Transverse colon (tissue), 4 donors: ENCODE measurements at regions not wholly inside any gene's neighbourhood (a gene's known extent, or its start where the extent isn't known, plus 50 kb on each side); places are given as distances from the start of the nearest gene placed in this dataset.

Experiments used
- DNase-seq: peaks from one replicate; pipeline ENCODE4 v3.0.0-alpha.2; 2019
- H3K27ac ChIP-seq, 4 donors: fragments of 200-600 bp; sonication (generic); 2 replicates each; pipeline ENCODE4 v1.5.1; 2016 to 2018; ENCODE audit warnings: inconsistent platforms in 4 of 4
- H3K27me3 ChIP-seq: fragments of 200-600 bp; sonication (generic); 2 replicates; pipeline ENCODE4 v1.5.1; 2017; ENCODE audit warnings: inconsistent platforms
- H3K36me3 ChIP-seq, 4 donors: fragments of 200-600 bp; sonication (generic); 2 replicates each; pipeline ENCODE4 v1.5.1; 2017 to 2019; ENCODE audit warnings: inconsistent platforms in 4 of 4
- H3K4me1 ChIP-seq, 4 donors: fragments of 200-600 bp; sonication (generic); 2 replicates each; pipeline ENCODE4 v1.5.1; 2017 to 2020; ENCODE audit warnings: inconsistent platforms in 4 of 4
- H3K4me3 ChIP-seq, 4 donors: fragments of 200-600 bp; sonication (generic); 1 replicate in 1 of 4; 2 replicates in 3 of 4; pipeline versions ENCODE4 v1.5.1 to v1.6.1; 2017 to 2019; ENCODE audit warnings: inconsistent platforms in 4 of 4
- H3K9me3 ChIP-seq, 2 donors: fragments of 200-600 bp; sonication (generic); 2 replicates each; pipeline ENCODE4 v1.5.1; 2017 to 2019; ENCODE audit warnings: inconsistent platforms in 2 of 2
- EP300 ChIP-seq: sonication (generic); formaldehyde crosslinking; IDR thresholded peaks from one replicate; pipeline ENCODE4 v1.6.1; 2017; ENCODE audit warnings: antibody characterized with exemption, low read depth
- POLR2A ChIP-seq: fragments of 450-650 bp; IDR thresholded peaks from one replicate; pipeline ENCODE4 v1.6.1; 2016; ENCODE audit warnings: antibody characterized with exemption, mild to moderate bottlenecking, moderate library complexity
- POLR2AphosphoS5 ChIP-seq, 3 donors: sonication (generic); formaldehyde crosslinking; IDR thresholded peaks; one replicate each; pipeline ENCODE4 v1.6.1; 2016; ENCODE audit warnings: antibody characterized with exemption in 3 of 3
- WGBS, 2 donors: methylation state at CpG; one replicate each; pipeline ENCODE4 v1.1.5; 2018; ENCODE audit warnings: low coverage in 1 of 2; 5-methylcytosine and 5-hydroxymethylcytosine counted together
- in situ Hi-C, 4 donors: fragments of 200-750 bp; cut with MboI; loops; one replicate each; pipeline versions ENCODE4 v1.15.0 to v1.15.1; 2017; ENCODE audit warnings: low sequenced_read_pairs in 3 of 4, low pct_ligation_motif_present in 1 of 4, low pct_unique_long_range_greater_than_20kb in 1 of 4
- intact Hi-C: fragments of 100-400 bp; cut with DNase I; formaldehyde crosslinking; loops from one replicate; pipeline ENCODE4 v1.15.1; 2023; ENCODE audit warnings: low total_unique reads
- TF ChIP-seq, protein P1 (sequence below), 5 experiments: fragments of 200-600 bp in 3 of 5; fragments of 450-650 bp in 2 of 5; sonication (generic) in 3 of 5; IDR thresholded peaks; 1 replicate in 2 of 5; 2 replicates in 3 of 5; pipeline ENCODE4 v1.5.1; 2016 to 2017; ENCODE audit warnings: antibody characterized with exemption in 5 of 5, inconsistent platforms in 3 of 5, mild to moderate bottlenecking in 2 of 5, moderate library complexity in 1 of 5

DNA sequence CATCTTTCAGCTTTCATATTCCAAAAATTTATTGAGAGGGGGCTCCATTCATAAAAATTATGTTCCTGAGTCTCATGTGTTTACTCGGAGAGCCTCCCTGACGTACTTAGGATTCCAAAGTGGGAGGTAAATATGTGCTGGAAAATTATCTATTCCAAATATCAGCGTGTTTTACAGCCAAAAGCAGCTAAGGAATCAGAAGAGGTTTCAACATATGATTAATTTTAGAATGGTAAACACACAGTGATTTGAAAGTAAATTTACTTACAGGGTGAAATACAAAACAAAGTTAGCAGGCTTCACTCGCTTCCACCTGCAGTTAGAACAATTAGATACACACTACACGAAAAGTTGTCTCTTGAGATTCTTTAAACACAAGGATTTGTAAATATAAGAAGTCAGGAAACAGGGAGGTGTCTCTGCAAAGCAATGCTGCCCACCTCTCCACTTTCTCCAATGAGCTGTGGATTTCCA, 313.8 kb upstream of the NBEA start:
- H3K4me1 ChIP-seq: no peaks in the 10 kb centered on the region
- in situ Hi-C loops: no loop called here
- DNase-seq: no peak
- H3K36me3 ChIP-seq: no peaks in the 10 kb centered on the region
- no peak overlapping the region for H3K4me3 ChIP-seq
- WGBS, 2 donors: 39 to 42% methylated on average over 5 of the region's 5 CpGs
- TF ChIP-seq POLR2A (no peak), POLR2AphosphoS5 (IDR thresholded peaks at IDR 0.05) (no peak), EP300 (no peak)
- TF ChIP-seq, protein P1, sequence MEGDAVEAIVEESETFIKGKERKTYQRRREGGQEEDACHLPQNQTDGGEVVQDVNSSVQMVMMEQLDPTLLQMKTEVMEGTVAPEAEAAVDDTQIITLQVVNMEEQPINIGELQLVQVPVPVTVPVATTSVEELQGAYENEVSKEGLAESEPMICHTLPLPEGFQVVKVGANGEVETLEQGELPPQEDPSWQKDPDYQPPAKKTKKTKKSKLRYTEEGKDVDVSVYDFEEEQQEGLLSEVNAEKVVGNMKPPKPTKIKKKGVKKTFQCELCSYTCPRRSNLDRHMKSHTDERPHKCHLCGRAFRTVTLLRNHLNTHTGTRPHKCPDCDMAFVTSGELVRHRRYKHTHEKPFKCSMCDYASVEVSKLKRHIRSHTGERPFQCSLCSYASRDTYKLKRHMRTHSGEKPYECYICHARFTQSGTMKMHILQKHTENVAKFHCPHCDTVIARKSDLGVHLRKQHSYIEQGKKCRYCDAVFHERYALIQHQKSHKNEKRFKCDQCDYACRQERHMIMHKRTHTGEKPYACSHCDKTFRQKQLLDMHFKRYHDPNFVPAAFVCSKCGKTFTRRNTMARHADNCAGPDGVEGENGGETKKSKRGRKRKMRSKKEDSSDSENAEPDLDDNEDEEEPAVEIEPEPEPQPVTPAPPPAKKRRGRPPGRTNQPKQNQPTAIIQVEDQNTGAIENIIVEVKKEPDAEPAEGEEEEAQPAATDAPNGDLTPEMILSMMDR (IDR thresholded peaks at IDR 0.05): no peak
- no peaks in the 10 kb centered on the region for H3K27me3 ChIP-seq
- H3K27ac ChIP-seq: no peak overlapping the region
- intact Hi-C loops: no loop called here
- H3K9me3 ChIP-seq: no peaks in the 10 kb centered on the region

DNA sequence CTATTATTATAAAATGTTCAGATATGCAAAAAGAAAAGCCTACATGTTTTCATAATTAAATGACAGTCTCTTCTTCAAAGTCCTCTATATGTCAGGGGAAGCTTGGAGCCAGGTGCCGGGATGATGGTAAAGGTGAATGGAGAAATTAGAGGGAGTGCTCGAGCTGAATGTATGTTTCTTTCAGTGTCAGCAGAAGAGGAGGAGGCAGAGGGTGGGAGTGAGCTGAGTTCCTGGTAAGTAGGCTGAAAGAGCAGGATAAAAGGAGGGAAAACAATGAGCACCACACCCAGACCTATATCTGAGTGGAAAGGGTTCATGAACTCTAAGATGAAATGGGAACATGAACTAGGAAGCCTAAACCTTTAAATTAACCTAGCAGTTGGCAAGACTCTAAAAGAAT, 307.6 kb upstream of the NBEA start:
- in situ Hi-C loops: no loop called here
- WGBS, 2 donors: 61 to 81% methylated on average over 2 of the region's 2 CpGs
- TF ChIP-seq POLR2AphosphoS5 (IDR thresholded peaks at IDR 0.05): no peak
- Histone ChIP-seq H3K27ac (no peak overlapping the region), H3K9me3 (no peaks in the 10 kb centered on the region), H3K4me1 (no peaks in the 10 kb centered on the region), H3K4me3 (no peak overlapping the region), H3K36me3 (no peaks in the 10 kb centered on the region), H3K27me3 (no peaks in the 10 kb centered on the region)
- DNase-seq: no peak
- intact Hi-C loops: no loop called here

DNA sequence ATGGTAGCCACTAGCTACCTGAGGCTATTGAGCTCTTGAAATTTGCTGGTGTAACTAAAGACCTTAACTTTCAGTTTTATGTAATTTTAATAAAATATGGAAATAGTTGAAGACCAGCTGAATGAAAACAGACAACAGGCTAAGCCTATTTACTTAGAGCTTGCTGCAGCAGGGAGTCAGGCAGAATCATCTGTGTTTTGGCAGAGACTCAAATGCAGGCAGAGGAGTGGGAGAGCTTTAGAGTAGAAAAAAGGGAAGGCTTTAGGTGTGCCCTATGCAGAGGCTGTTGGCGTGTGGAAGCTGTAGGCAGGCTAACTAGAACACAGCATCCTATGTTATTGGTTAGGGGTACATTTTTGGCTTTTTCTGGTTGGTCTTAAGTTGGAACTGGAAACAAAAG, 304.9 kb upstream of the NBEA start:
- Histone ChIP-seq H3K36me3 (no peaks in the 10 kb centered on the region), H3K27me3 (no peaks in the 10 kb centered on the region), H3K4me3 (no peak overlapping the region), H3K4me1 (no peaks in the 10 kb centered on the region), H3K27ac (no peak overlapping the region), H3K9me3 (no peaks in the 10 kb centered on the region)
- DNase-seq: no peak
- intact Hi-C loops: no loop called here
- WGBS, 2 donors: 86 to 96% methylated on average over 1 of the region's 1 CpG
- TF ChIP-seq, protein P1 (IDR thresholded peaks at IDR 0.05): no peak
- TF ChIP-seq EP300: no peak
- no peak for TF ChIP-seq POLR2A
- TF ChIP-seq POLR2AphosphoS5 (IDR thresholded peaks at IDR 0.05): no peak
- in situ Hi-C loops: no loop called here

DNA sequence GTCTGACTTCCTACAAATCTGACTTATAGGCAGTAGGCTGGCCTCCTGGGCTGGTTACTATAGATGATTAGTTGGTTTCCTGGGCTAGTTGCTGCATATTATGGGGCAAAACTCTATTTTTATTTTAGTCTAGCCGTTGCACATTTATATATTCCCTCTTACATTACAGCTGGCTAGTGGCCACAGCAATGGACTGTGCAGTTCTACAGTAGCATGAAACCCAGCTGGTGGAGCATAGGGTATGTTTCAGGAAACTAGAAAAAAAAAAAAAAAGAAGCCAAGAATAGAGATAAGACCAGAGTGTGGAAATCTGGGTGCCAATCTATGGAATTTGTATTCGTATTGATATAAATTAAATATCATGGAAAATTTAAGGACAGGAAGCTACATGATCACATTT, 304.4 kb upstream of the NBEA start:
- no peak for DNase-seq
- intact Hi-C loops: no loop called here
- 73 to 85% methylated on average over 2 of the region's 2 CpGs for WGBS, 2 donors

More for the DNA sequence above, 304.4 kb upstream of the NBEA start:
- TF ChIP-seq EP300 (no peak), POLR2AphosphoS5 (IDR thresholded peaks at IDR 0.05) (no peak), POLR2A (no peak)
- TF ChIP-seq, protein P1 (IDR thresholded peaks at IDR 0.05): no peak
- Histone ChIP-seq H3K4me1 (no peaks in the 10 kb centered on the region), H3K4me3 (no peak overlapping the region), H3K27ac (no peak overlapping the region), H3K27me3 (no peaks in the 10 kb centered on the region), H3K9me3 (no peaks in the 10 kb centered on the region), H3K36me3 (no peaks in the 10 kb centered on the region)
- in situ Hi-C loops: no loop called here
